GM12873 (cell line): ENCODE measurements at regions not wholly inside any gene's neighbourhood (a gene's known extent, or its start where the extent isn't known, plus 50 kb on each side); places are given as distances from the start of the nearest gene placed in this dataset.

Experiments
- TF ChIP-seq, protein P1 (sequence below): IDR thresholded peaks from 2 replicates; pipeline ENCODE4 v1.5.1; 2012; ENCODE audit warnings: low read depth, mild to moderate bottlenecking, moderate library complexity, low read length, control low read depth; ENCODE audit not compliant: insufficient read depth; ENCODE audit errors: missing control alignments

DNA sequence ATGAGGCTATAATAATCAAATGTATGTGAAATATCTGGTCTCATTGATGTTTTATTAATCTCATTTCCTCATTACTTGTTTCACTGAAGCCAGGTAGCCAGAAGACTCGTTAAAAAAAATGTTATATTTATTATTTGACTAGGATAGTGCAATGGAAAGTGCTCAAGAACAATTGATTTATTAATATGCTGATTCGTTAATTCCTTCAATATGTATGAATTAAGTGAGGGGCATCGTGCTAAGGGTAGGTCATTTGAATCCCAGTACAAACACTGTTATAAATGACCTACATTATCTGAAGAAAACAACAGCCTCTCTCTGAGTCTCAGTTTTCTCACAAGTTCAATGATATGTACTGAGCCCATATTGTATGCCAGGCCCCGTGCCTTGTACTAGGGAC lies 214.2 kb upstream of the GPRIN3 start:
- TF ChIP-seq, protein P1, sequence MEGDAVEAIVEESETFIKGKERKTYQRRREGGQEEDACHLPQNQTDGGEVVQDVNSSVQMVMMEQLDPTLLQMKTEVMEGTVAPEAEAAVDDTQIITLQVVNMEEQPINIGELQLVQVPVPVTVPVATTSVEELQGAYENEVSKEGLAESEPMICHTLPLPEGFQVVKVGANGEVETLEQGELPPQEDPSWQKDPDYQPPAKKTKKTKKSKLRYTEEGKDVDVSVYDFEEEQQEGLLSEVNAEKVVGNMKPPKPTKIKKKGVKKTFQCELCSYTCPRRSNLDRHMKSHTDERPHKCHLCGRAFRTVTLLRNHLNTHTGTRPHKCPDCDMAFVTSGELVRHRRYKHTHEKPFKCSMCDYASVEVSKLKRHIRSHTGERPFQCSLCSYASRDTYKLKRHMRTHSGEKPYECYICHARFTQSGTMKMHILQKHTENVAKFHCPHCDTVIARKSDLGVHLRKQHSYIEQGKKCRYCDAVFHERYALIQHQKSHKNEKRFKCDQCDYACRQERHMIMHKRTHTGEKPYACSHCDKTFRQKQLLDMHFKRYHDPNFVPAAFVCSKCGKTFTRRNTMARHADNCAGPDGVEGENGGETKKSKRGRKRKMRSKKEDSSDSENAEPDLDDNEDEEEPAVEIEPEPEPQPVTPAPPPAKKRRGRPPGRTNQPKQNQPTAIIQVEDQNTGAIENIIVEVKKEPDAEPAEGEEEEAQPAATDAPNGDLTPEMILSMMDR, result no peak

DNA sequence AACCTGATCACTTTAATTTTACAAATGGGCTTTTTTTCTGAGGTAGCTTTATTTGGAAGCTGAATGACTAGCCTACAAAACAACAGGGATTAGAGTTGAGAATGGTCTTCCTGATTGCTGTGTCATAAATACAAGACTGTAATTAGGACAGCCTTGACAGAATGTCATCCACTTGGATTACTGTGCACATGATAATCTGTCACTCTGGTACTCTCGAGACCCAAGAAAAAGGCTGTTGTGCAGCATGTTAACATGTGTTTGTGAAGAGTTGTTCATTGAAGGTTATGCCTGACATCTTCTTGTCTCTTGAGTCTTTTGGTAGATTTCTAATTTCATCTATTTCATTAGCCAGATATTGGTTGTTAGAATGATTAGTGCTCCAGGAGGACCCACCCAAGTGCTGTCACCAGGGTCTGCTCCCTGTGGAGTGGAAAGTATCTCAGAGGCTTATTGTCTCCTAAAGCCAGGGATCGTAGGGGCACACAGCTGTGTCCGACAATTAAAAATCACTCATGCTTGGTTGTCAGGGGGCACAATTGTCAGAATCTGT lies 212.2 kb upstream of the GPRIN3 start:
- TF ChIP-seq, protein P1, result no peak

GRCh38 chr4:89518259-89518658 lies 210.7 kb upstream of the GPRIN3 start:
- TF ChIP-seq, protein P1, result no peak

GRCh38 chr4:89514811-89515210 lies 207.2 kb upstream of the GPRIN3 start:
- TF ChIP-seq, protein P1, result no peak

GRCh38 chr4:89511776-89512175 lies 204.2 kb upstream of the GPRIN3 start:
- TF ChIP-seq, protein P1, result no peak

- TF ChIP-seq, protein P1, result no peak
Measured at GRCh38 chr4:89509708-89510281, 202.2 kb upstream of the GPRIN3 start.

DNA sequence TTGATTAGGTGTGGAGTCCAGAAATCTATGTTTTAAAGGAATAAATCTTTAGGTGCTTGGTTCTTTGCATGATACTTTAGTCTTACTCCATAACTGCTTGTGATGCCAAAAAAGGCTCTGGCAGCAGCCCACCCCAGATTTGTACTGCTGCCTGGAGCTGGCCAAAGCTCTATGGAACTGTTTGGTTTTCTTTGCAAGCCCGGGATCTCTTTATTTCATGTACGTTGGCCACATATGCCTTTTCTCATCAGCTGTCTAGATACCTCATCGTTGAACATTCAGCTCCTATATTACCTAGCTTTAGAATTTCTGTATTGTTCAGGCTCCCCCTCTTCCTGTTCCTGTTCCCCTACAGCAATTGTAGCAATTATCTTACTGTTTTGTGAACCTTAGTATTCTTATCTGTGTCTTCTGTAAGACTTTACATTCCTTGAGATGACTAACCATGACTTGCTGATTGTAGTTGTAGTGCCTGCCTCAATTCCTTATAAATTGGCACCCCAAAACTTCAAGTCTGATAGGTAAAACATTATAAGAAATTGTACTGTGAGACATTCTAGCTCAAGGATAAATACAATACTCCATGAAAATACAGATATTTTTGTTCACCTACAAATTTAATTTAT lies 199.4 kb upstream of the GPRIN3 start:
- TF ChIP-seq, protein P1, result no peak
